H1 (cell line): ENCODE measurements at regions not wholly inside any gene's neighbourhood (a gene's known extent, or its start where the extent isn't known, plus 50 kb on each side); places are given as distances from the start of the nearest gene placed in this dataset.

Experiments
- CTCF ChIA-PET: fragments of 300-600 bp; sonication (Branson Sonifier 250); formaldehyde crosslinking; loops from one replicate; lab custom pipeline; 2021; ENCODE audit not compliant: partially characterized antibody; lab: Charles Lee
- POLR2A ChIA-PET: fragments of 300-600 bp; sonication (Branson Sonifier 250); formaldehyde crosslinking; loops from one replicate; lab custom pipeline; 2021; ENCODE audit warnings: inconsistent platforms; ENCODE audit not compliant: partially characterized antibody; lab: Charles Lee
- DNase-seq, 2 experiments: peaks; one replicate each; pipeline versions ENCODE4 v3.0.0 to v3.0.0-alpha.2; 2010 to 2022; ENCODE audit warnings: low spot score in 2 of 2, low read depth in 1 of 2, mixed read lengths in 1 of 2
- FAIRE-seq: peaks from 2 replicates; lab custom pipeline; 2011; peaks lifted over from hg19 to GRCh38; lab: Jason Lieb, UNC
- H2AFZ ChIP-seq: 2 replicates; pipeline ENCODE4 v1.8.1; 2012; ENCODE audit warnings: low read length, inconsistent platforms
- H2AK5ac ChIP-seq: 2 replicates; pipeline ENCODE4 v1.6.1; 2013; ENCODE audit warnings: low read depth, low read length
- H2BK120ac ChIP-seq: replicated peaks from 2 replicates; pipeline ENCODE3; 2013; ENCODE audit warnings: low read depth, low read length, inconsistent platforms
- H2BK12ac ChIP-seq: 2 replicates; pipeline ENCODE4 v1.6.1; 2013; ENCODE audit warnings: low read depth, low read length
- H2BK15ac ChIP-seq: 2 replicates; pipeline ENCODE4 v1.6.1; 2013; ENCODE audit warnings: low read length
- H2BK20ac ChIP-seq: 2 replicates; pipeline ENCODE4 v1.6.1; 2013; ENCODE audit warnings: low read length
- H2BK5ac ChIP-seq: 2 replicates; pipeline ENCODE4 v1.6.1; 2013; ENCODE audit warnings: low read depth, low read length
- H3K14ac ChIP-seq: 2 replicates; pipeline ENCODE4 v1.6.1; 2013; ENCODE audit warnings: inconsistent platforms; ENCODE audit not compliant: insufficient read length
- H3K18ac ChIP-seq: 2 replicates; pipeline ENCODE4 v1.6.1; 2013; ENCODE audit warnings: low read length; ENCODE audit errors: extremely low read depth
- H3K23ac ChIP-seq: 2 replicates; pipeline ENCODE4 v1.6.1; 2013; ENCODE audit warnings: inconsistent platforms; ENCODE audit not compliant: insufficient read length
- H3K23me2 ChIP-seq: 2 replicates; pipeline ENCODE4 v1.6.1; 2013; ENCODE audit warnings: low read depth, low read length
- H3K27ac ChIP-seq: 2 replicates; pipeline ENCODE4 v1.6.1; 2011; ENCODE audit warnings: low read depth, low read length, inconsistent platforms
- H3K27me3 ChIP-seq, 4 experiments: replicated peaks in 1 of 4; 1 replicate in 1 of 4; 2 replicates in 3 of 4; pipeline versions ENCODE4 v1.6.1 to v1.8.1; 2011 to 2013; ENCODE audit warnings: low read length in 3 of 4, mild to moderate bottlenecking in 3 of 4, inconsistent platforms in 2 of 4, mixed read lengths in 2 of 4, moderate library complexity in 1 of 4; ENCODE audit not compliant: control insufficient read depth in 3 of 4, insufficient read depth in 3 of 4; ENCODE audit errors: extremely low read depth in 1 of 4
- H3K36me3 ChIP-seq, 4 experiments: 2 replicates each; pipeline versions ENCODE4 v1.6.1 to v1.8.1; 2011 to 2013; ENCODE audit warnings: mild to moderate bottlenecking in 4 of 4, low read length in 3 of 4, moderate library complexity in 2 of 4, control low read depth in 1 of 4, inconsistent platforms in 1 of 4; ENCODE audit not compliant: insufficient read depth in 4 of 4, control insufficient read depth in 2 of 4
- H3K4ac ChIP-seq: replicated peaks from 2 replicates; pipeline ENCODE3; 2013; ENCODE audit warnings: low read length, low read depth, mixed read lengths, inconsistent platforms; ENCODE audit not compliant: insufficient read length
- H3K4me1 ChIP-seq, 4 experiments: replicated peaks in 1 of 4; 1 replicate in 1 of 4; 2 replicates in 3 of 4; pipeline versions ENCODE4 v1.6.1 to v1.8.1; 2011 to 2013; ENCODE audit warnings: low read length in 3 of 4, inconsistent platforms in 2 of 4, mixed read lengths in 1 of 4; ENCODE audit not compliant: insufficient read depth in 4 of 4, control insufficient read depth in 3 of 4
- H3K4me2 ChIP-seq, 2 experiments: 2 replicates each; pipeline versions ENCODE4 v1.6.1 to v1.8.1; 2011 to 2013; ENCODE audit warnings: low read depth in 2 of 2, low read length in 2 of 2, control low read depth in 1 of 2, inconsistent platforms in 1 of 2, mild to moderate bottlenecking in 1 of 2; ENCODE audit not compliant: insufficient read depth in 1 of 2
- H3K4me3 ChIP-seq, 4 experiments: fragments of 200-600, 300-600 bp in 1 of 4; sonication (generic), shearing (Covaris generic), sonication (Bioruptor Twin) in 1 of 4; 2 replicates each; pipeline versions ENCODE4 v1.5.1 to v1.8.1; 2011 to 2016; ENCODE audit warnings: low read length in 4 of 4, low read depth in 3 of 4, control low read depth in 2 of 4, inconsistent platforms in 2 of 4, mild to moderate bottlenecking in 2 of 4, mixed read lengths in 1 of 4, moderate library complexity in 1 of 4; ENCODE audit not compliant: insufficient read depth in 2 of 4; ENCODE audit errors: extremely low read depth in 1 of 4
- H3K56ac ChIP-seq: replicated peaks from 2 replicates; pipeline ENCODE3; 2013; ENCODE audit warnings: low read depth, mild to moderate bottlenecking, mixed read lengths, low read length, inconsistent platforms; ENCODE audit not compliant: insufficient read length
- H3K79me1 ChIP-seq: 2 replicates; pipeline ENCODE4 v1.6.1; 2013; ENCODE audit warnings: low read depth, low read length, control low read depth
- H3K79me2 ChIP-seq, 2 experiments: 2 replicates each; pipeline versions ENCODE4 v1.6.1 to v1.8.1; 2012 to 2013; ENCODE audit warnings: low read length in 2 of 2, mild to moderate bottlenecking in 2 of 2, inconsistent platforms in 1 of 2; ENCODE audit not compliant: insufficient read depth in 2 of 2, control insufficient read depth in 1 of 2
- H3K9ac ChIP-seq, 4 experiments: replicated peaks in 1 of 4; 1 replicate in 1 of 4; 2 replicates in 3 of 4; pipeline versions ENCODE4 v1.6.1 to v1.8.1; 2011 to 2013; ENCODE audit warnings: low read depth in 3 of 4, low read length in 3 of 4, control low read depth in 2 of 4, mild to moderate bottlenecking in 2 of 4, moderate library complexity in 2 of 4, inconsistent platforms in 1 of 4; ENCODE audit errors: extremely low read depth in 1 of 4
- H3K9me3 ChIP-seq, 2 experiments: 2 replicates each; pipeline versions ENCODE4 v1.6.1 to v1.8.1; 2012 to 2013; ENCODE audit warnings: mild to moderate bottlenecking in 2 of 2, moderate library complexity in 2 of 2, control low read depth in 1 of 2, inconsistent platforms in 1 of 2, low read depth in 1 of 2, low read length in 1 of 2, mixed read lengths in 1 of 2; ENCODE audit not compliant: insufficient read depth in 2 of 2
- H4K20me1 ChIP-seq, 2 experiments: replicated peaks in 1 of 2; 2 replicates each; pipeline versions ENCODE3 to v1.8.1; 2011 to 2013; ENCODE audit warnings: inconsistent platforms in 2 of 2, low read length in 2 of 2, mild to moderate bottlenecking in 1 of 2; ENCODE audit not compliant: insufficient read depth in 2 of 2, control insufficient read depth in 1 of 2
- H4K5ac ChIP-seq: 2 replicates; pipeline ENCODE4 v1.6.1; 2013; ENCODE audit warnings: low read length, low read depth, mixed read lengths, inconsistent platforms; ENCODE audit not compliant: insufficient read length
- H4K8ac ChIP-seq: 2 replicates; pipeline ENCODE4 v1.8.0; 2013; ENCODE audit warnings: mild to moderate bottlenecking, moderate library complexity, low read length, inconsistent platforms; ENCODE audit not compliant: insufficient read depth; ENCODE audit errors: extremely low read depth
- H4K91ac ChIP-seq: replicated peaks from 2 replicates; pipeline ENCODE3; 2013; ENCODE audit warnings: low read length, mixed read lengths, inconsistent platforms; ENCODE audit not compliant: insufficient read length
- CREB1 ChIP-seq: IDR thresholded peaks from 2 replicates; pipeline ENCODE4 v1.6.1; 2012; ENCODE audit warnings: inconsistent platforms
- SAP30 ChIP-seq: fragments of 300-600 bp; sonication (generic); IDR thresholded peaks from 2 replicates; pipeline ENCODE4 v1.7.1; 2012; ENCODE audit warnings: low read length, moderate library complexity, mild to moderate bottlenecking, inconsistent platforms; ENCODE audit not compliant: insufficient read depth, insufficient replicate concordance
- SP4 ChIP-seq: IDR thresholded peaks from 2 replicates; pipeline ENCODE4 v1.6.1; 2012; ENCODE audit warnings: low read length, inconsistent platforms
- SUZ12 ChIP-seq: fragments of 200-600 bp; sonication (generic); IDR thresholded peaks from 2 replicates; pipeline ENCODE4 v1.6.1; 2012; ENCODE audit warnings: mild to moderate bottlenecking, inconsistent platforms, low read length, moderate library complexity, mixed read lengths
- TAF7 ChIP-seq: optimal IDR thresholded peaks from 2 replicates; pipeline ENCODE3; 2011; ENCODE audit warnings: low read depth, mild to moderate bottlenecking, inconsistent platforms, low read length, moderate library complexity, borderline replicate concordance
- ZNF274 ChIP-seq: IDR thresholded peaks from 2 replicates; pipeline ENCODE4 v1.7.0; 2012; ENCODE audit warnings: low read length, borderline replicate concordance; ENCODE audit errors: extremely low read depth
- WGBS, 2 experiments: shearing (Covaris generic) in 1 of 2; methylation state at CpG; one replicate each; pipeline versions ENCODE4 v1.1.6 to v1.1.7; 2013 to 2015; ENCODE audit warnings: low lambda C conversion rate in 2 of 2, mixed read lengths in 2 of 2, inconsistent platforms in 1 of 2, low coverage in 1 of 2, missing lambda C conversion rate in 1 of 2; ENCODE audit not compliant: insufficient replicate concordance in 2 of 2, insufficient coverage in 1 of 2, insufficient read length in 1 of 2; ENCODE audit errors: extremely low coverage in 1 of 2, missing lambda C conversion rate in 1 of 2; 5-methylcytosine and 5-hydroxymethylcytosine counted together
- TF ChIP-seq, protein P1 (sequence below): IDR thresholded peaks from 2 replicates; pipeline ENCODE4 v1.6.1; 2012; ENCODE audit warnings: low read length, inconsistent platforms

GRCh38 chr5:92760550-92760949, 820.5 kb downstream of the NR2F1-AS1 start:
- no peak overlapping the region for H3K9ac ChIP-seq
- H4K5ac ChIP-seq = no peak overlapping the region
- no peak overlapping the region for H3K23ac ChIP-seq
- no peak overlapping the region for H3K27ac ChIP-seq
- no peaks in the 10 kb centered on the region for H3K23me2 ChIP-seq
- H4K20me1 ChIP-seq = no peaks in the 10 kb centered on the region
- FAIRE-seq (no peak), DNase-seq (no peak)
- CTCF ChIA-PET = interaction anchor here (0.7 kb wide), 1 partner anchor 243 kb away, joined by 3 read pairs; no protein-coding TSS in a partner anchor
- no peaks in the 10 kb centered on the region for H3K79me1 ChIP-seq
- H3K27me3 ChIP-seq = no peaks in the 10 kb centered on the region
- no peaks in the 10 kb centered on the region for H3K9me3 ChIP-seq
- no peak overlapping the region for H2BK20ac ChIP-seq
- H3K4ac ChIP-seq = no peak overlapping the region
- no peak overlapping the region for H2BK120ac ChIP-seq
- H3K18ac ChIP-seq = no peak overlapping the region
- no peaks in the 10 kb centered on the region for H3K4me1 ChIP-seq
- no peak overlapping the region for H3K4me3 ChIP-seq
- POLR2A ChIA-PET = no interaction called here
- H2BK12ac ChIP-seq = no peak overlapping the region
- no peak overlapping the region for H3K4me2 ChIP-seq
- WGBS, 2 experiments = 100% methylated on average over 2 of the region's 2 CpGs; no CpG with 5 or more reads in 1 of the 2 experiments
- no peak overlapping the region for H3K14ac ChIP-seq
- no peaks in the 10 kb centered on the region for H3K79me2 ChIP-seq
- no peak overlapping the region for H2AFZ ChIP-seq
- H3K56ac ChIP-seq = no peak overlapping the region
- no peak overlapping the region for H2AK5ac ChIP-seq
- no peak overlapping the region for H2BK5ac ChIP-seq
- no peak overlapping the region for H4K8ac ChIP-seq
- H2BK15ac ChIP-seq = no peak overlapping the region
- no peak overlapping the region for H4K91ac ChIP-seq
- no peaks in the 10 kb centered on the region for H3K36me3 ChIP-seq
- TF ChIP-seq CREB1 = no peak
- no peak for TF ChIP-seq SP4
- no peak for TF ChIP-seq TAF7
- TF ChIP-seq SUZ12 = no peak
- TF ChIP-seq SAP30 = no peak
- TF ChIP-seq ZNF274 = no peak
- TF ChIP-seq, protein P1, sequence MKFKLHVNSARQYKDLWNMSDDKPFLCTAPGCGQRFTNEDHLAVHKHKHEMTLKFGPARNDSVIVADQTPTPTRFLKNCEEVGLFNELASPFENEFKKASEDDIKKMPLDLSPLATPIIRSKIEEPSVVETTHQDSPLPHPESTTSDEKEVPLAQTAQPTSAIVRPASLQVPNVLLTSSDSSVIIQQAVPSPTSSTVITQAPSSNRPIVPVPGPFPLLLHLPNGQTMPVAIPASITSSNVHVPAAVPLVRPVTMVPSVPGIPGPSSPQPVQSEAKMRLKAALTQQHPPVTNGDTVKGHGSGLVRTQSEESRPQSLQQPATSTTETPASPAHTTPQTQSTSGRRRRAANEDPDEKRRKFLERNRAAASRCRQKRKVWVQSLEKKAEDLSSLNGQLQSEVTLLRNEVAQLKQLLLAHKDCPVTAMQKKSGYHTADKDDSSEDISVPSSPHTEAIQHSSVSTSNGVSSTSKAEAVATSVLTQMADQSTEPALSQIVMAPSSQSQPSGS = no peak
